ENCODE measurements at regions not wholly inside any gene's neighbourhood (a gene's known extent, or its start where the extent isn't known, plus 50 kb on each side); places are given as distances from the start of the nearest gene placed in this dataset.

- H3K9ac ChIP-seq (ENCODE audit: insufficient read length), result no peak overlapping the region
- no peaks in the 10 kb centered on the region for H3K36me3 ChIP-seq (ENCODE audit: insufficient read depth, low read length)
- no peaks in the 10 kb centered on the region for H3K9me3 ChIP-seq (ENCODE audit: low read depth, low read length)
- DNase-seq (ENCODE audit: low read depth, low spot score), result no peak
- no peak overlapping the region for H3K27ac ChIP-seq
- no peak overlapping the region for H3K4me3 ChIP-seq
- no peak for TF ChIP-seq EZH2 (IDR thresholded peaks at IDR 0.05)
- TF ChIP-seq POLR2AphosphoS5 (IDR thresholded peaks at IDR 0.05; ENCODE audit: borderline replicate concordance, low read depth, low read length), result no peak
- no peak for TF ChIP-seq FOXP2 (optimal IDR thresholded peaks at IDR 0.05; ENCODE audit: control extremely low read depth, extremely low read length, insufficient read depth)
These were observed 105.4 kb downstream of the QPCT start for GRCh38 chr2:37449761-37450296.

- H3K9me3 ChIP-seq (ENCODE audit: low read depth, low read length), result no peaks in the 10 kb centered on the region
- no peaks in the 10 kb centered on the region for H3K36me3 ChIP-seq (ENCODE audit: insufficient read depth, low read length)
- H3K27ac ChIP-seq, result no peak overlapping the region
- H3K4me3 ChIP-seq, result no peak overlapping the region
- no peak for TF ChIP-seq EZH2 (IDR thresholded peaks at IDR 0.05)
- TF ChIP-seq POLR2AphosphoS5 (IDR thresholded peaks at IDR 0.05; ENCODE audit: borderline replicate concordance, low read depth, low read length), result no peak
- TF ChIP-seq FOXP2 (optimal IDR thresholded peaks at IDR 0.05; ENCODE audit: control extremely low read depth, extremely low read length, insufficient read depth), result no peak
- DNase-seq (ENCODE audit: low read depth, low spot score), result no peak
- H3K9ac ChIP-seq (ENCODE audit: insufficient read length), result no peak overlapping the region
These were observed 108.6 kb downstream of the QPCT start for GRCh38 chr2:37453027-37453426.

- DNase-seq (ENCODE audit: low read depth, low spot score), result no peak
- TF ChIP-seq FOXP2 (optimal IDR thresholded peaks at IDR 0.05; ENCODE audit: control extremely low read depth, extremely low read length, insufficient read depth) (no peak), POLR2AphosphoS5 (IDR thresholded peaks at IDR 0.05; ENCODE audit: borderline replicate concordance, low read depth, low read length) (no peak)
- H3K27ac ChIP-seq, result no peak overlapping the region
- H3K9me3 ChIP-seq (ENCODE audit: low read depth, low read length), result no peaks in the 10 kb centered on the region
- H3K9ac ChIP-seq (ENCODE audit: insufficient read length), result no peak overlapping the region
- no peaks in the 10 kb centered on the region for H3K36me3 ChIP-seq (ENCODE audit: insufficient read depth, low read length)
- H3K4me3 ChIP-seq, result no peak overlapping the region
These were observed 110.7 kb downstream of the QPCT start for GRCh38 chr2:37454851-37455762.

- no peaks in the 10 kb centered on the region for H3K9me3 ChIP-seq (ENCODE audit: low read depth, low read length)
- no peak for DNase-seq (ENCODE audit: low read depth, low spot score)
- no peak overlapping the region for H3K27ac ChIP-seq
- no peak overlapping the region for H3K4me3 ChIP-seq
- no peak overlapping the region for H3K9ac ChIP-seq (ENCODE audit: insufficient read length)
- no peaks in the 10 kb centered on the region for H3K36me3 ChIP-seq (ENCODE audit: insufficient read depth, low read length)
- TF ChIP-seq EZH2 (IDR thresholded peaks at IDR 0.05), result no peak
- no peak for TF ChIP-seq POLR2AphosphoS5 (IDR thresholded peaks at IDR 0.05; ENCODE audit: borderline replicate concordance, low read depth, low read length)
- TF ChIP-seq FOXP2 (optimal IDR thresholded peaks at IDR 0.05; ENCODE audit: control extremely low read depth, extremely low read length, insufficient read depth), result no peak
These were observed 112.0 kb downstream of the QPCT start for GRCh38 chr2:37456479-37456878.

- TF ChIP-seq EZH2 (IDR thresholded peaks at IDR 0.05), result no peak
- TF ChIP-seq POLR2AphosphoS5 (IDR thresholded peaks at IDR 0.05; ENCODE audit: borderline replicate concordance, low read depth, low read length), result no peak
- no peak for TF ChIP-seq FOXP2 (optimal IDR thresholded peaks at IDR 0.05; ENCODE audit: control extremely low read depth, extremely low read length, insufficient read depth)
- H3K4me3 ChIP-seq, result no peak overlapping the region
- no peaks in the 10 kb centered on the region for H3K36me3 ChIP-seq (ENCODE audit: insufficient read depth, low read length)
- no peak for DNase-seq (ENCODE audit: low read depth, low spot score)
- H3K9ac ChIP-seq (ENCODE audit: insufficient read length), result no peak overlapping the region
- no peak overlapping the region for H3K27ac ChIP-seq
- H3K9me3 ChIP-seq (ENCODE audit: low read depth, low read length), result no peaks in the 10 kb centered on the region
These were observed 113.0 kb downstream of the QPCT start for GRCh38 chr2:37457401-37457901.

- H3K4me3 ChIP-seq, result no peak overlapping the region
- no peaks in the 10 kb centered on the region for H3K36me3 ChIP-seq (ENCODE audit: insufficient read depth, low read length)
- H3K9me3 ChIP-seq (ENCODE audit: low read depth, low read length), result no peaks in the 10 kb centered on the region
- H3K9ac ChIP-seq (ENCODE audit: insufficient read length), result no peak overlapping the region
- DNase-seq (ENCODE audit: low read depth, low spot score), result no peak
- H3K27ac ChIP-seq, result no peak overlapping the region
- no peak for TF ChIP-seq FOXP2 (optimal IDR thresholded peaks at IDR 0.05; ENCODE audit: control extremely low read depth, extremely low read length, insufficient read depth)
- no peak for TF ChIP-seq POLR2AphosphoS5 (IDR thresholded peaks at IDR 0.05; ENCODE audit: borderline replicate concordance, low read depth, low read length)
These were observed 113.7 kb downstream of the QPCT start for GRCh38 chr2:37458133-37458532.

- Histone ChIP-seq H3K9ac (ENCODE audit: insufficient read length) (no peak overlapping the region), H3K4me3 (no peak overlapping the region), H3K36me3 (ENCODE audit: insufficient read depth, low read length) (no peaks in the 10 kb centered on the region), H3K27ac (no peak overlapping the region), H3K9me3 (ENCODE audit: low read depth, low read length) (no peaks in the 10 kb centered on the region)
- DNase-seq (ENCODE audit: low read depth, low spot score), result no peak
- TF ChIP-seq FOXP2 (optimal IDR thresholded peaks at IDR 0.05; ENCODE audit: control extremely low read depth, extremely low read length, insufficient read depth), result no peak
- no peak for TF ChIP-seq EZH2 (IDR thresholded peaks at IDR 0.05)
- TF ChIP-seq POLR2AphosphoS5 (IDR thresholded peaks at IDR 0.05; ENCODE audit: borderline replicate concordance, low read depth, low read length), result no peak
These were observed 114.9 kb downstream of the QPCT start for GRCh38 chr2:37459095-37459981.

- no peak overlapping the region for H3K4me3 ChIP-seq
- DNase-seq (ENCODE audit: low read depth, low spot score), result no peak
- H3K36me3 ChIP-seq (ENCODE audit: insufficient read depth, low read length), result no peaks in the 10 kb centered on the region
- H3K27ac ChIP-seq, result no peak overlapping the region
- TF ChIP-seq EZH2 (IDR thresholded peaks at IDR 0.05) (no peak), FOXP2 (optimal IDR thresholded peaks at IDR 0.05; ENCODE audit: control extremely low read depth, extremely low read length, insufficient read depth) (no peak), POLR2AphosphoS5 (IDR thresholded peaks at IDR 0.05; ENCODE audit: borderline replicate concordance, low read depth, low read length) (no peak)
- no peaks in the 10 kb centered on the region for H3K9me3 ChIP-seq (ENCODE audit: low read depth, low read length)
- H3K9ac ChIP-seq (ENCODE audit: insufficient read length), result no peak overlapping the region
These were observed 116.4 kb downstream of the QPCT start for GRCh38 chr2:37460896-37461229.

Data from SK-N-MC (cell line).